NB4 (cell line): ENCODE measurements at regions not wholly inside any gene's neighbourhood (a gene's known extent, or its start where the extent isn't known, plus 50 kb on each side); places are given as distances from the start of the nearest gene placed in this dataset.

Source experiments
- POLR2A ChIP-seq: IDR thresholded peaks from 2 replicates; pipeline ENCODE4 v1.6.1; 2011; ENCODE audit warnings: mild to moderate bottlenecking; ENCODE audit not compliant: insufficient read length; ENCODE audit errors: extremely low read depth
- TF ChIP-seq, protein P1 (sequence below): IDR thresholded peaks from one replicate; pipeline ENCODE4 v1.5.1; 2012; ENCODE audit warnings: low read depth, low read length
- TF ChIP-seq, protein P2 (sequence below): IDR thresholded peaks from 2 replicates; pipeline ENCODE4 v1.6.1; 2011; ENCODE audit warnings: low read depth, low read length

DNA sequence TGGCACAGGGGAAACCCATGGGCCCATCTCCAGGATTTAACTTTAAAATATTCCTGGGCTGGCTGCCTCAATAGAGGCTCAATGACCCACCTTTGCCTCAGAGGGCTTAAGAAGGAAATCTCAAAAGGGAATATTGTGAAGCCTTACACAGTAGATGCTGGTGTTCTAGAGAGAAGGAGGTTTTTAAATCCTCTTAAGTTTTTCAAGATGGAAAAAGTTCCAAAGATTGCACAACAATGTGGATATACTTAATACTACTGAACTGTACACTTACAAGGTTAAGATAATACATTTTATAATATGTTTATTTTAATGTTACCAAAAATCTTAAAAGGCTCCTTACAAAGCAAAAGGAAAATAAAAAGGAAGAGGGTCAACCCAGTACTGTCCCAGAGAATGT is 54.9 kb upstream of the LCLAT1 start:
- no peak for TF ChIP-seq POLR2A
- TF ChIP-seq, protein P1, sequence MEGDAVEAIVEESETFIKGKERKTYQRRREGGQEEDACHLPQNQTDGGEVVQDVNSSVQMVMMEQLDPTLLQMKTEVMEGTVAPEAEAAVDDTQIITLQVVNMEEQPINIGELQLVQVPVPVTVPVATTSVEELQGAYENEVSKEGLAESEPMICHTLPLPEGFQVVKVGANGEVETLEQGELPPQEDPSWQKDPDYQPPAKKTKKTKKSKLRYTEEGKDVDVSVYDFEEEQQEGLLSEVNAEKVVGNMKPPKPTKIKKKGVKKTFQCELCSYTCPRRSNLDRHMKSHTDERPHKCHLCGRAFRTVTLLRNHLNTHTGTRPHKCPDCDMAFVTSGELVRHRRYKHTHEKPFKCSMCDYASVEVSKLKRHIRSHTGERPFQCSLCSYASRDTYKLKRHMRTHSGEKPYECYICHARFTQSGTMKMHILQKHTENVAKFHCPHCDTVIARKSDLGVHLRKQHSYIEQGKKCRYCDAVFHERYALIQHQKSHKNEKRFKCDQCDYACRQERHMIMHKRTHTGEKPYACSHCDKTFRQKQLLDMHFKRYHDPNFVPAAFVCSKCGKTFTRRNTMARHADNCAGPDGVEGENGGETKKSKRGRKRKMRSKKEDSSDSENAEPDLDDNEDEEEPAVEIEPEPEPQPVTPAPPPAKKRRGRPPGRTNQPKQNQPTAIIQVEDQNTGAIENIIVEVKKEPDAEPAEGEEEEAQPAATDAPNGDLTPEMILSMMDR, result no peak
- TF ChIP-seq, protein P2, sequence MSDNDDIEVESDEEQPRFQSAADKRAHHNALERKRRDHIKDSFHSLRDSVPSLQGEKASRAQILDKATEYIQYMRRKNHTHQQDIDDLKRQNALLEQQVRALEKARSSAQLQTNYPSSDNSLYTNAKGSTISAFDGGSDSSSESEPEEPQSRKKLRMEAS, result no peak
